ENCODE measurements at regions not wholly inside any gene's neighbourhood (a gene's known extent, or its start where the extent isn't known, plus 50 kb on each side); places are given as distances from the start of the nearest gene placed in this dataset.

GRCh38 chr10:121409466-121410104, 188.7 kb downstream of the FGFR2 start:
- no peak overlapping the region for H3K27ac ChIP-seq
- no peaks in the 10 kb centered on the region for H3K36me3 ChIP-seq
- H3K4me3 ChIP-seq, result no peak overlapping the region
- H3K27me3 ChIP-seq, result no peaks in the 10 kb centered on the region
- DNase-seq (no peak), ATAC-seq (no peak)
- H3K9me3 ChIP-seq, result no peaks in the 10 kb centered on the region
- intact Hi-C loops (cut with DNase I; ENCODE audit: low total_unique reads) (no loop called here), in situ Hi-C loops (cut with MboI; ENCODE audit: low sequenced_read_pairs in 4 of 4) (no loop called here)
- H3K4me1 ChIP-seq, result no peaks in the 10 kb centered on the region
- TF ChIP-seq CTCF (IDR thresholded peaks at IDR 0.05 in 4 of 5, conservative IDR thresholded peaks at IDR 0.05 in 1 of 5) (no peak), POLR2A (IDR thresholded peaks at IDR 0.05) (no peak)

DNA sequence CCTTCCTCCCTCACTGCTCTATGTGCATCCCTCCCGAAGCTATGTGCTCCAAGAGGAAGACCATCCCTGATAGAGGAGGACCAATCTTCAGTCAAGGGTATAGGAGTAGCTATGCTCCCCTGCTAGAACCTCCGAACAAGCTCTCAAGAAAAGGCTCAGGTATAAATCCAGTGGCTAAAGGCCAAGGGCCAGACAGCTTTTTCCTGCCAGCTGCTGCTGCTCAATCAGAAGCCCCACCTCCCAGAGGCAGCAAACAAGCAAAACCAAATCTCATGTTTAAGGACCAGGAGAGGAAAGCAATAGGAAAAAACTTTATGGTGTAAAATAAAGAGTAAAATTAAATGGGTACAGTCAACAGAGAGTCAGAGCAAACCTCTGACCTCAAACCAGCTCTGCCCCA, 187.2 kb downstream of the FGFR2 start:
- ATAC-seq (no peak), DNase-seq (no peak)
- H3K36me3 ChIP-seq, result no peaks in the 10 kb centered on the region
- TF ChIP-seq POLR2A (IDR thresholded peaks at IDR 0.05), result no peak
- TF ChIP-seq CTCF (IDR thresholded peaks at IDR 0.05 in 4 of 5, conservative IDR thresholded peaks at IDR 0.05 in 1 of 5), result no peak
- intact Hi-C loops (cut with DNase I; ENCODE audit: low total_unique reads) (no loop called here), in situ Hi-C loops (cut with MboI; ENCODE audit: low sequenced_read_pairs in 4 of 4) (no loop called here)
- H3K27ac ChIP-seq, result no peak overlapping the region
- H3K9me3 ChIP-seq, result no peaks in the 10 kb centered on the region
- no peak overlapping the region for H3K4me3 ChIP-seq
- no peaks in the 10 kb centered on the region for H3K4me1 ChIP-seq
- H3K27me3 ChIP-seq, result no peaks in the 10 kb centered on the region

DNA sequence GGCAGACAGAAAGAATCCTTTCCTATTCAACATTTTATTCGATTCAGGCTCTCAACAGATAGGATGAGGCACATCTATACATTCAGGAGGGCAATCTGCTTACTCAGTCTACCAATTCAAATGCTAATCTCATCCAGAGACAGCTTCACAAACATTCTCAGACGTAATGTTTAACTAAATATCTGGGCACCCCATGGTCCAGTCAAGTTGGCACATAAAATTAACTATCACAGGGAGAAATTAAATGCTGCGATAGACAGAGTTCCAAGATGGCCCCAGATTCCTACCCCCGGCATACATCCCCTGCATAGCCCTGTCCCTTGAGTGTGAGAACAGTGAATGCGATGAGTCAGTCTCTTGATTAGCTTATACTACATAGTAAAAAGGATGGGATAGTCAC, 184.3 kb downstream of the FGFR2 start:
- Histone ChIP-seq H3K4me3 (no peak overlapping the region), H3K9me3 (no peaks in the 10 kb centered on the region), H3K4me1 (no peaks in the 10 kb centered on the region), H3K36me3 (no peaks in the 10 kb centered on the region), H3K27me3 (no peaks in the 10 kb centered on the region), H3K27ac (no peak overlapping the region)
- in situ Hi-C loops (cut with MboI; ENCODE audit: low sequenced_read_pairs in 4 of 4) (no loop called here), intact Hi-C loops (cut with DNase I; ENCODE audit: low total_unique reads) (no loop called here)
- TF ChIP-seq POLR2A (IDR thresholded peaks at IDR 0.05) (no peak), CTCF (IDR thresholded peaks at IDR 0.05 in 4 of 5, conservative IDR thresholded peaks at IDR 0.05 in 1 of 5) (no peak)
- DNase-seq, result no peak
- ATAC-seq, result no peak

DNA sequence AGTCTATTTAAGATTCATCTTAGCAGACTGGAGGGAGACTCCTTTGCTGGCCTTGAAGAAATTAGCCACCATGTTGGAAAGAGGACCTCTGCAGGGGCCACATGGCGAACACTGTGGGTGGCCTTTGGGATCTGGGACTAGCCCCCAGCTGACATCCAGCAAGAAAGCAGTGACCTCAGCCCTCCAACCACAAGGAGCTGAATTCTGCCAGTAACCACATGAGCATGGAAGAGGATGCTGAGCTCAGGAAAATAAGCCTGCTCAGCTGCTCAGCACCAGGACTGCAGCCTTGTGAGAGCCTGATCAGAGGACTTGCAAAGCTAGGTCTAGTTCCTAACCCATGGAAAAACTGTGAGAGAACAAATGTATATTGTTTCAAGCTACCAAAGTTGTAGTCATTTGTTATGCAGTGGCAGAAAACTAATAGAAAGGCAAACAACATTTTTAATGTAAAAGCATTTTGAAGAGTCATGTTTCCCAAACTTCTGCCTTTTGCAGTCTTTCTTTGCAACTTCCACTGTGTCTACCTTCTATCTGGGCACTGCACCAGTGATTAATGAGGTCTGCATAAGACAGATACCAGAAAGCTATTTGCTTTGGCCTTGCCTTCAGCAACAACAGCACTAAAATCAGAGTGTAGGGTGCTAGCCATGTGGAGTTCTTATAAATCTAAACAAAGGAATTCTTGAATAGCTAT, 183.7 kb downstream of the FGFR2 start:
- Histone ChIP-seq H3K4me3 (no peak overlapping the region), H3K27me3 (no peaks in the 10 kb centered on the region), H3K27ac (no peak overlapping the region), H3K36me3 (no peaks in the 10 kb centered on the region), H3K9me3 (no peaks in the 10 kb centered on the region), H3K4me1 (no peaks in the 10 kb centered on the region)
- in situ Hi-C loops (cut with MboI; ENCODE audit: low sequenced_read_pairs in 4 of 4) (no loop called here), intact Hi-C loops (cut with DNase I; ENCODE audit: low total_unique reads) (no loop called here)
- TF ChIP-seq POLR2A (IDR thresholded peaks at IDR 0.05) (no peak), CTCF (IDR thresholded peaks at IDR 0.05 in 4 of 5, conservative IDR thresholded peaks at IDR 0.05 in 1 of 5) (no peak)
- ATAC-seq (no peak), DNase-seq (no peak)

GRCh38 chr10:121415063-121415399, 183.2 kb downstream of the FGFR2 start:
- DNase-seq (no peak), ATAC-seq (no peak)
- TF ChIP-seq CTCF (IDR thresholded peaks at IDR 0.05 in 4 of 5, conservative IDR thresholded peaks at IDR 0.05 in 1 of 5), result no peak
- no peak for TF ChIP-seq POLR2A (IDR thresholded peaks at IDR 0.05)
- no peaks in the 10 kb centered on the region for H3K9me3 ChIP-seq
- H3K27me3 ChIP-seq, result no peaks in the 10 kb centered on the region
- no peaks in the 10 kb centered on the region for H3K36me3 ChIP-seq
- in situ Hi-C loops (cut with MboI; ENCODE audit: low sequenced_read_pairs in 4 of 4) (no loop called here), intact Hi-C loops (cut with DNase I; ENCODE audit: low total_unique reads) (no loop called here)
- H3K27ac ChIP-seq, result no peak overlapping the region
- no peak overlapping the region for H3K4me3 ChIP-seq
- no peaks in the 10 kb centered on the region for H3K4me1 ChIP-seq

Measured in gastrocnemius medialis (tissue), 4 donors.